Activated CD4-positive, alpha-beta T cell treated with anti-CD3 and anti-CD28 coated beads, Interleukin-2, amount 50 U/mL, for 16 hours (primary cell): ENCODE measurements at regions not wholly inside any gene's neighbourhood (a gene's known extent, or its start where the extent isn't known, plus 50 kb on each side); places are given as distances from the start of the nearest gene placed in this dataset.

ENCODE experiments used
- DNase-seq: peaks from one replicate; pipeline ENCODE4 v3.0.0-alpha.2; 2020

GRCh38 chr9:80013891-80014290 is 442.1 kb downstream of the TLE4 start:
- DNase-seq: no peak

- DNase-seq: no peak
These were observed 441.0 kb downstream of the TLE4 start for GRCh38 chr9:80012557-80013330.

- no peak for DNase-seq
These were observed 437.4 kb downstream of the TLE4 start for GRCh38 chr9:80009204-80009603.

- DNase-seq: no peak
These were observed 432.9 kb downstream of the TLE4 start for GRCh38 chr9:80004714-80005113.

GRCh38 chr9:79990536-79990935 is 418.8 kb downstream of the TLE4 start:
- no peak for DNase-seq

GRCh38 chr9:79989079-79989478 is 417.3 kb downstream of the TLE4 start:
- no peak for DNase-seq

GRCh38 chr9:79988126-79988525 is 416.4 kb downstream of the TLE4 start:
- no peak for DNase-seq

- no peak for DNase-seq
These were observed 414.7 kb downstream of the TLE4 start for GRCh38 chr9:79986437-79986836.

GRCh38 chr9:79985772-79986171 is 414.0 kb downstream of the TLE4 start:
- DNase-seq: no peak

- DNase-seq: no peak
These were observed 413.5 kb downstream of the TLE4 start for GRCh38 chr9:79985264-79985663.

- DNase-seq: no peak
These were observed 412.8 kb downstream of the TLE4 start for GRCh38 chr9:79984429-79985067.

GRCh38 chr9:79980432-79980831 is 408.7 kb downstream of the TLE4 start:
- no peak for DNase-seq

- DNase-seq: no peak
These were observed 405.9 kb downstream of the TLE4 start for GRCh38 chr9:79977510-79978197.

GRCh38 chr9:79977074-79977435 is 405.3 kb downstream of the TLE4 start:
- no peak for DNase-seq

- DNase-seq: no peak
These were observed 404.7 kb downstream of the TLE4 start for GRCh38 chr9:79976257-79977073.

GRCh38 chr9:79975621-79976256 is 404.0 kb downstream of the TLE4 start:
- no peak for DNase-seq

GRCh38 chr9:79974806-79975422 is 403.1 kb downstream of the TLE4 start:
- DNase-seq: no peak

- no peak for DNase-seq
These were observed 401.9 kb downstream of the TLE4 start for GRCh38 chr9:79973627-79974026.

- no peak for DNase-seq
These were observed 398.3 kb downstream of the TLE4 start for GRCh38 chr9:79970146-79970425.

GRCh38 chr9:79969393-79970145 is 397.8 kb downstream of the TLE4 start:
- no peak for DNase-seq

GRCh38 chr9:79968533-79968932 is 396.8 kb downstream of the TLE4 start:
- no peak for DNase-seq

- DNase-seq: no peak
These were observed 391.1 kb downstream of the TLE4 start for GRCh38 chr9:79962836-79963235.
